ENCODE measurements at regions not wholly inside any gene's neighbourhood (a gene's known extent, or its start where the extent isn't known, plus 50 kb on each side); places are given as distances from the start of the nearest gene placed in this dataset.

DNA sequence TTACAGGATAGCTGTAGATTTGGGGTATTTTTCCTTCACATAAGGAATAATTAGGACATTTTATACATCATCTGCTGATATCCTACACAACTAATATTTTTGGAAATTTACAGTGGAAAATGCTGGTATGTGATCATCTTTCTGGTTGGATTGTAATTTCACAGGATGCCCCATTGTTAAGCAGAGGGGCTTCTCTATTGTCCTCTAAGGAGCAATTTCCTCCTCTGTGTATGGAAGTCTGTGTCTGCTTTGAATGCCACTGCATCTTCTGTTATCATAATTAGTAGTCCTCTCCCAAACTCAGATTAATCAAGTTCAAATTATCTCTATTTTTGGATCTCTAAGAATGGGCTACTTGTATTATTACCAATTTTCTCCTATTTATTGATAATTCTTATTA is 988.1 kb upstream of the B3GALT2 start:
- Histone ChIP-seq H3K4me3 (ENCODE audit: low read depth, low read length, poor library complexity, severe bottlenecking) (no peak overlapping the region), H3K36me3 (ENCODE audit: insufficient read depth, low read length) (peaks cover 3% of the 10 kb centered on the region), H3K79me2 (ENCODE audit: insufficient read depth, low read depth, low read length) (no peaks in the 10 kb centered on the region), H2AFZ (ENCODE audit: low read length) (no peak overlapping the region), H3K9me3 (ENCODE audit: low read length) (0 out of 2 replicates have a peak, but pooled peaks cover 5% of the 10 kb centered on the region), H4K20me1 (ENCODE audit: insufficient read depth, low read length) (no peaks in the 10 kb centered on the region), H3K27ac (ENCODE audit: low read depth, low read length, poor library complexity, severe bottlenecking) (no peak overlapping the region), H3K9me2 (ENCODE audit: insufficient read depth, low read length) (no peaks in the 10 kb centered on the region), H3K4me1 (ENCODE audit: insufficient read depth, low read length, poor library complexity, severe bottlenecking) (no peaks in the 10 kb centered on the region), H3K4me2 (ENCODE audit: low read length) (no peak overlapping the region)
- ChIA-PET POLR2A (interaction anchor here (0.7 kb wide), 1 partner anchor 119 kb away, joined by 5 read pairs; no protein-coding TSS in a partner anchor), CTCF (ENCODE audit: unreplicated experiment) (no interaction called here)
- DNase-seq (ENCODE audit: low spot score) = no peak
- intact Hi-C loops (cut with micrococcal nuclease; ENCODE audit: unreplicated experiment) = no loop called here
- TF ChIP-seq EZH2phosphoT487 (IDR thresholded peaks at IDR 0.05; ENCODE audit: borderline replicate concordance, low read depth, low read length) = no peak
- TF ChIP-seq, protein P1, sequence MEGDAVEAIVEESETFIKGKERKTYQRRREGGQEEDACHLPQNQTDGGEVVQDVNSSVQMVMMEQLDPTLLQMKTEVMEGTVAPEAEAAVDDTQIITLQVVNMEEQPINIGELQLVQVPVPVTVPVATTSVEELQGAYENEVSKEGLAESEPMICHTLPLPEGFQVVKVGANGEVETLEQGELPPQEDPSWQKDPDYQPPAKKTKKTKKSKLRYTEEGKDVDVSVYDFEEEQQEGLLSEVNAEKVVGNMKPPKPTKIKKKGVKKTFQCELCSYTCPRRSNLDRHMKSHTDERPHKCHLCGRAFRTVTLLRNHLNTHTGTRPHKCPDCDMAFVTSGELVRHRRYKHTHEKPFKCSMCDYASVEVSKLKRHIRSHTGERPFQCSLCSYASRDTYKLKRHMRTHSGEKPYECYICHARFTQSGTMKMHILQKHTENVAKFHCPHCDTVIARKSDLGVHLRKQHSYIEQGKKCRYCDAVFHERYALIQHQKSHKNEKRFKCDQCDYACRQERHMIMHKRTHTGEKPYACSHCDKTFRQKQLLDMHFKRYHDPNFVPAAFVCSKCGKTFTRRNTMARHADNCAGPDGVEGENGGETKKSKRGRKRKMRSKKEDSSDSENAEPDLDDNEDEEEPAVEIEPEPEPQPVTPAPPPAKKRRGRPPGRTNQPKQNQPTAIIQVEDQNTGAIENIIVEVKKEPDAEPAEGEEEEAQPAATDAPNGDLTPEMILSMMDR (conservative IDR thresholded peaks at IDR 0.05; ENCODE audit: low read length) = no peak
- BruUV-seq (replicated peaks) = no TSS peak

DNA sequence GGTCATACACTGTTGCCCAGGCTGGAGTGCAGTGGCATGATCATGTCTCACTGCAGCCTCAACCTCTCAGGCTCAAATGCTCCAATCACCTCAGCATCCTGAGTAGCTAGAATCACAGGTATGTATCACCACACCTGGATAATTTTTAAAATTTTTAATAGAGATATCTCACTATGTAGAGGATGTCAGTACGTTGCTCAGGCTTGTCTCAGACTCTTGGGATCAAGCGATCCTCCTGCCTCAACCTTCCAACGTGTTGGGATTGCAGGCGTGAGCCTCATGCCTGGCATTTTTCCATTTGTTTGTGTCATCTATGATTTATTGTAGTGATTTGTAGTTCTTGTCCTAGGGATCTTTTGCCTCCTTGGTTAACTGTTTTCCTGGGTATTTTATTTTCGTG is 985.2 kb upstream of the B3GALT2 start:
- Histone ChIP-seq H3K36me3 (ENCODE audit: insufficient read depth, low read length) (peaks cover 15% of the 10 kb centered on the region), H3K9me3 (ENCODE audit: low read length) (peaks cover 6% of the 10 kb centered on the region; the same call in 1 of the 2 replicates), H3K4me2 (ENCODE audit: low read length) (no peak overlapping the region), H3K4me3 (ENCODE audit: low read depth, low read length, poor library complexity, severe bottlenecking) (no peak overlapping the region), H3K4me1 (ENCODE audit: insufficient read depth, low read length, poor library complexity, severe bottlenecking) (no peaks in the 10 kb centered on the region), H3K79me2 (ENCODE audit: insufficient read depth, low read depth, low read length) (no peaks in the 10 kb centered on the region), H3K9me2 (ENCODE audit: insufficient read depth, low read length) (no peaks in the 10 kb centered on the region), H3K27ac (ENCODE audit: low read depth, low read length, poor library complexity, severe bottlenecking) (no peak overlapping the region), H2AFZ (ENCODE audit: low read length) (no peak overlapping the region), H4K20me1 (ENCODE audit: insufficient read depth, low read length) (no peaks in the 10 kb centered on the region)
- CTCF ChIA-PET (ENCODE audit: unreplicated experiment) = no interaction called here
- TF ChIP-seq, protein P1 (conservative IDR thresholded peaks at IDR 0.05; ENCODE audit: low read length) = no peak
- TF ChIP-seq EZH2phosphoT487 (IDR thresholded peaks at IDR 0.05; ENCODE audit: borderline replicate concordance, low read depth, low read length) = no peak
- intact Hi-C loops (cut with micrococcal nuclease; ENCODE audit: unreplicated experiment) = no loop called here
- no peak for DNase-seq (ENCODE audit: low spot score)
- POLR2A ChIA-PET = interaction anchor here (0.7 to 1.8 kb wide), 2 partner anchors 17 to 150 kb away, joined by 3 read pairs; no protein-coding TSS in a partner anchor
- no TSS peak for BruUV-seq (replicated peaks)

DNA sequence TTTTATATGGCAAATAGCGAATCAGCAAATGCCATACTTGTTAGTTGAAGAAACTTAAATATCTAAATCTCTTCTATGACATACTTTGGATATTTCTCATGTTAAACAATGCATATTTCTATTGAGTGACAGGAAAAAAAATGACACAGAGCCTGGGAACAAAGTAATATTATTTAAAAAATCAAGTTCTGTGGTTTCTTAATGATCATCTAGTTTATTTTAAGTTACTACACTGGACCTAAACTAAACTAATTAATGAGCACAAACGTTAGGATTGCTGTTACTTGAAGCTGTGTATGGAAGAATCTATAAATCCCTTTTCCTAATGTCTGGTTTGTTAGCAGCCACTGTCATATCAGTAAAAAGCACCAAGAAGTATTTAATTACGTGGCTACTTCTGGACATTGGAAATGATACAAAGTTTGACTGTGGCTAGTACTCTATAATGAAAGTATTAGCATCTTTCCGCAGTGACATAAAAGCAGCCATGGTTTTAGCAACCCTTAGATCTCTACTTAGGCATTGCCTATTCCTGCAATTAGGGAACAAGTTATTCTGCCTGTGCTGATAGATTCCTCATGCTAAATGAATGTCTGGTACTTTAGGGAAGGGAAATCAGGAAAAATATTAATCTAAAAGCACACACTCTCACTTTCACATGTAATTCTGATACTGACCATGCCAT is 981.7 kb upstream of the B3GALT2 start:
- Histone ChIP-seq H3K27ac (ENCODE audit: low read depth, low read length, poor library complexity, severe bottlenecking) (no peak overlapping the region), H3K79me2 (ENCODE audit: insufficient read depth, low read depth, low read length) (no peaks in the 10 kb centered on the region), H3K9me2 (ENCODE audit: insufficient read depth, low read length) (no peaks in the 10 kb centered on the region), H3K36me3 (ENCODE audit: insufficient read depth, low read length) (peaks cover 31% of the 10 kb centered on the region), H3K4me3 (ENCODE audit: low read depth, low read length, poor library complexity, severe bottlenecking) (no peak overlapping the region), H2AFZ (ENCODE audit: low read length) (no peak overlapping the region), H4K20me1 (ENCODE audit: insufficient read depth, low read length) (no peaks in the 10 kb centered on the region), H3K9me3 (ENCODE audit: low read length) (peaks cover 13% of the 10 kb centered on the region; the same call in 1 of the 2 replicates), H3K4me1 (ENCODE audit: insufficient read depth, low read length, poor library complexity, severe bottlenecking) (no peaks in the 10 kb centered on the region), H3K4me2 (ENCODE audit: low read length) (no peak overlapping the region)
- DNase-seq (ENCODE audit: low spot score) = no peak
- POLR2A ChIA-PET = no interaction called here
- no TSS peak for BruUV-seq (replicated peaks)
- intact Hi-C loops (cut with micrococcal nuclease; ENCODE audit: unreplicated experiment) = no loop called here
- no peak for TF ChIP-seq EZH2phosphoT487 (IDR thresholded peaks at IDR 0.05; ENCODE audit: borderline replicate concordance, low read depth, low read length)
- TF ChIP-seq, protein P1 (conservative IDR thresholded peaks at IDR 0.05; ENCODE audit: low read length) = no peak
- CTCF ChIA-PET (ENCODE audit: unreplicated experiment) = no interaction called here
